ENCODE measurements at regions not wholly inside any gene's neighbourhood (a gene's known extent, or its start where the extent isn't known, plus 50 kb on each side); places are given as distances from the start of the nearest gene placed in this dataset.
"Not testable (repeated sequence)": the region's sequence is repeated elsewhere in the genome, so short reads cannot be mapped to it uniquely, and the experiment has no call there.

DNA sequence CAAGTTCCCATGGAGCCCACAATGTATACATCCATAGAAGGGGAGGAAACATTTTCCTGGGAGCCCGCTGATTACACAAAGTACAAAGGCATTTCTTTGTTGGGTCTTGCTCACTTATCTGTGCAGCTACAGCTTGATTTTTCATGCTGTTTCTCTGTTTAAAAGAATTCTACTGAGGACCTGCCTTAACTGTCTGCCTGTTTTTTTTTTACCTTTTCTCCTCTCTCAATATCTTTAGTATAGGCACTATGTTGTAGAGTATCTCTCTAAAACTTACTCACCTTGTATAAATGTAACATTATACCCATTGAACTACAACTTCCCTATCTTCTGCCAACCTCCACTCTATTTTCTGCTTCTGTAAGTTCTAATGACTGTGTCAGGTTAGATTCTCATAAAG, 494.6 kb upstream of the EPHA5 start:
- DNase-seq (ENCODE audit: low spot score) = no peak

DNA sequence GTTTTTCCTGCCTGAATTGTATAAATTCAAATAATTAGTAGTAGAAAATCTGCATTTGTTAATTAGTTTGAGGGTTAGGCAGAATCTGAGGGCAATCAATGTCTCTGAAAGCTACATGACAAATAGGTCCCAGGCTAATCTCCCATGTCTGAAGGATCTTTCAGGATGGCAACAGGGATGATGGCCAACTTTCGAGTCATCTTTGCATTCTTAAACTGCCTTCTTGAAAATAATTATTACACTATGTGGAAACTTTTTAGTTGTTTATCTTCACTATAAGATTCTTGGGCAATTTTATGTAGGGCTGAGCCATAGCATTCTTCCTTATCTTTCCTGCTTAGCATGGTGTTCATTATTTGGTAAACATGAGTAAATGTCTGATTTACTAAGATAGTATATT, 490.3 kb upstream of the EPHA5 start:
- DNase-seq (ENCODE audit: low spot score) = no peak

DNA sequence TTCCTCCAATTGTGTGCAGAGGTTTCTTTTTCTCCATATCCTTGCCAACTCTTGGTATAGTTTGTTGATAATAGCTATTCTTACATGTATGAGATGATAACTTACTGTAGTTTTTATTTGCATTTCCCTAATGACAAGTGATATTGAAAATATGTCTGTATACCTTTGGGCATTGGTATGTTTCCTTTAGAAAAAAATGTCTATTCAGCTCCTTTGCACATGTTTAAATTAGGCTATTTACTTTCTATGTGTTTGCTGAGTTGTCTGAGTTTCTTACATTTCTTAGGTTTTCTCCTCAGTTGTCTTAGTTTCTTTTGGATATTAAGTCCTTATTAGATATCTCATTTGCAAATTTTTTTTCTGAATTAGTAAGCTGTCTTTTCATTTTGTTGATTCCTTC, 487.3 kb upstream of the EPHA5 start:
- DNase-seq (ENCODE audit: low spot score) = no peak

GRCh38 chr4:66130042-66130441, 459.8 kb upstream of the EPHA5 start:
- no peak for DNase-seq (ENCODE audit: low spot score)

- no peak for DNase-seq (ENCODE audit: low spot score)
Measured at GRCh38 chr4:66123831-66124413, 453.6 kb upstream of the EPHA5 start.

DNA sequence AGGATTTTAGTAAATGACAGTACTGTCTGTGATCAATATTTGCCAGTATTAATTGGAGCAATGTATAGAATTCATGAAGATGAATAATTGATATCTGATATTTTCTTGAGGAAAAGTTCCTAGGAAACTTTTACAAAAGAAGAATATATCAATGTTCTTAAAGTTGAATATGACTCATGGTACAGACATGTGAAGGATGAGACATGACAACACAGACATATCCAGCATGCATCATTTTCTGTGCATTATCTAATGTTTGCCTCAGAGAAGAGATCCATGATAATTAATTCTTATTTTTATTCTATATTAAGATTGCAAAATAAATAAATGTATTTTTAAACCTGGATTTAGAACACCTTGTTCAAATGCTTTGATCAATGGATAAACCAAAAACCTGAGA, 452.9 kb upstream of the EPHA5 start:
- DNase-seq (ENCODE audit: low spot score) = no peak

DNA sequence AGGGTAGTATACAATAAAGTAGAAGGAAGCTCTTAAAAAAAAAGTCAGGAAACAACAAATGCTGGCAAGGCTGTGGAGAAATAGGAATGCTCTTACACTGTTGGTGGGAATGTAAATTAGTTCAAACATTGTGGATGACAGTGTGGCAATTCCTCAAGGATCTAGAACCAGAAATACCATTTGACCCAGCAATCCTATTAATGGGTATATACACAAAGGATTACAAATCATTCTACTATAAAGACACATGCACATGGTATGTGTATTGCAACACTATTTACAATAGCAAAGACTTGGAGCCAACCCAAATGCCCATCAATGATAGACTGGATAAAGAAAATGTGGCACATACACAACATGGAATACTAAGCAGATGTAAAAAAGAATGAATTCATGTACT, 444.9 kb upstream of the EPHA5 start:
- DNase-seq (ENCODE audit: low spot score) = not testable (repeated sequence)

DNA sequence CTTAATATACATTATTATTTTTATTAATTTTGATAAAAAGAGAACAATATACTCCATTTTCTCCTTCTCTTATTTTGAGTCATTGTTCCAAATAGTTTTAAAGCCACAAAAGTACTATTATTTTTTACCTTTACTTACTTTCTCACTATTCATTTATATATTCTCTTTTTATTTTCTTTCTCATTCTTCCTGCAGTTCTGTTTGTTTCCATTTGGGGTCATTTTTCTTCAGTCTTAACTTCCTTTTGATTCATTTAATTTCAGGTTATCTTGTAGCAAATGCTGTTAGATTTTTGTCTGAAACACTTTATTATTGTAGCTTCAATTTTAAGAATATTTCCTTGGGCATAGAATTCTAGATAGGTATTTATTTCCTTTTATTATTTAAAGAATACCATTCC, 438.6 kb upstream of the EPHA5 start:
- peak; percentile 9 for DNase-seq (ENCODE audit: low spot score)

- no peak for DNase-seq (ENCODE audit: low spot score)
Measured at GRCh38 chr4:66097218-66097617, 426.9 kb upstream of the EPHA5 start.

DNA sequence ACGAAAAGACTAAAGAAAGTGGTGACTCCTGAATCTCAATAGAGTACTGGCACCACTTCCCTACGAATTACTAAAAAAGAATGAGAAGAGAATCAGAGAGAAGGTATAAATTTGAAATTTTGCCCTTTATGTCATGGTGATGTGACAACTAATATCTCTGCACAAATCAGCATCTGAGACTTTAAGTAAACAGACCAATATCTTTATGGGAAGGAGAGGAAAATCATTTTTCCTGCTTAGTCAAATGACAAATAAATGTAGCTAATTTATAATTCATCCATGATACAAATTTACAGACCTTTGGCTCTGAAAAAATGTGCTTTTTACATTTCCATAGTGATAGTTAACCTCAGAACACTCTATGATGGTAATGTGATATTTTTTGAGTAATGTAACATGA, 424.8 kb upstream of the EPHA5 start:
- DNase-seq (ENCODE audit: low spot score) = no peak

DNA sequence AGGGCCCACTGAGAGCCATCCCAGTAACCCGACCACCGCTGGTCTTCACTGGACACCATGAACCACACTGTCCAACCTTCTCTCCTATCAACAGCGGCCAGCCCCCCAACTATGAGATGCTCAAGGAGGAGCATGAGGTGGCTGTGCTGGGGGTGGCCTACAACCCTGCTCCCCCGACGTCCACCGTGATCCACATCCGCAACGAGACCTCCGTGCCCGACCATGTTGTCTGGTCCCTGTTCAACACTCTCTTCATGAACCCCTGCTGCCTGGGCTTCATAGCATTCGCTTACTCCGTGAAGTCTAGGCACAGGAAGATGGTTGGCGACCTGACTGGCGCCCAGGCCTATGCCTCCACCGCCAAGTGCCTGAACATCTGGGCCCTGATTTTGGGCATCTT, 423.8 kb upstream of the EPHA5 start:
- DNase-seq (ENCODE audit: low spot score) = no peak

DNA sequence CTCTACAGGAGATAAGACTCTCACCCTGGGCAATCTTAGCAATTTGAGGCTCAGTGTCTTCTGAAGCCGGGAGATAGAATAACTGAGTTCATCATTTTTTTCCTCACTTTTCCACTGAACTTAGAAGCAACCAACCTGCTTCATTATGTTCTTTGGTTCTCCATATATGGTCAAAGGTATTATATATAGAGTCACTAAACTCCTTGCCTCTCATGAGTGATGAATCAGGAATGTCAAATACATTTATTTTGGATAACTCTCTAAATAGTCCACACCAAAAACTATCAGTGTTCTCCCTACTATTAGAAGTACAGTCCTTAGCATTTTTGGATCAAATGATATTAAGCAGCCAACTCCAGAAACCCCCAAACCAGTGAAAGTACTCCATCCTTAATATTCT, 421.5 kb upstream of the EPHA5 start:
- DNase-seq (ENCODE audit: low spot score) = no peak

DNA sequence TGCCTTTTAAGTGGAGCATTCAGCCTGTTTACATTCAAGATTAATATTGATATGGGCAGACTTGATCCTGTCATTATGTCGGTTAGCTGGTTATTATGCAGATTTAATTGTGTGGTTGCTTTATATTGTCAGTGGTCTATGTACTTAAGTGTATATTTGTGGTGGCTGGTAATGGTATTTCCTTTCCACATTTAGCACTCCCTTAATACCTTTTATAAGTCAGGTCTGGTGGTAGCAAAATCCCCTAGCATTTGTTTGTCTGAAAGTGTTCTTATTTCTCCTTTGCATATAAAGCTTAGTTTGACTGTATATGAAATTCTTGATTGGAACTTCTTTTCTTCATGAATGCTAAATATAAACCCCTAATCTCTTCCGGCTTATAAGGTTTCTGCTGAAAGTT, 403.7 kb upstream of the EPHA5 start:
- no peak for DNase-seq (ENCODE audit: low spot score)

DNA sequence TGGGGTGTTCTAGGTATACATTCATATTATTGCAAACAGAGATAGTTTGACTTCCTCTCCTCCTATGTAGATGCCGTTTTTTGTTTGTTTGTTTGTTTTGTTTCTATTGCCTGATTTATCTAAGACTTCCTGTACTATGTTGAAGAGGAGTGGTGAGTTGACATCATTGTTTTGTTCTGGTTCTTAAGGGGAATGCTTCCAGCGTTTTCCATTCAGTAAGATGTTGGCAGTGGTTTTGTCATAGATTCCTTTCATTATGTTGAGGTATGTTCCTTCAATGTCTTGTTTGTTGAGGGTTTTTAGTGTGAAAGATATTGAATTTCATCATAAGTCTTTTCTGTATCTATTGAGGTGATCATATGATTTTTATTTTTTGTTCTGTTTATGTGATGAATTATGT, 401.6 kb upstream of the EPHA5 start:
- no peak for DNase-seq (ENCODE audit: low spot score)

DNA sequence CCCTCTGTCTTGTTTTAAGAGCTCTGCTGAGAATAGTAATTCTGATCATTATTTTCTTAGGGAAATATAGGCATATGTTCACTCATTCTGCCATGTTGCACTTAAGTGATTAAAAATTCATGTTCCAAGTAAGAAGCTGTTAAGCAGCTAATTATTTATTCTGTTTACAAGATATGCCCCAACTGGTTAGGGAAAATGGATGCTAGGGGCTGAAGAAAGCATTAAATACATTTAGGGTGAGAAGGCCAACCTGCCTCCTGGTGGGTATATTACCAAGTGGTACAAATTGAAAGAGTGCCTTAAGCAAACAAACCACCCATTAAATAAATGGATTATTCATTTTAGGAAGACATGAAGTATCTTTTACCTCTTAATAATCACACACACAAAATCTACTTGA, 392.6 kb upstream of the EPHA5 start:
- DNase-seq (ENCODE audit: low spot score) = no peak

- DNase-seq (ENCODE audit: low spot score) = peak; percentile 15
Measured at GRCh38 chr4:66062044-66062443, 391.8 kb upstream of the EPHA5 start.

DNA sequence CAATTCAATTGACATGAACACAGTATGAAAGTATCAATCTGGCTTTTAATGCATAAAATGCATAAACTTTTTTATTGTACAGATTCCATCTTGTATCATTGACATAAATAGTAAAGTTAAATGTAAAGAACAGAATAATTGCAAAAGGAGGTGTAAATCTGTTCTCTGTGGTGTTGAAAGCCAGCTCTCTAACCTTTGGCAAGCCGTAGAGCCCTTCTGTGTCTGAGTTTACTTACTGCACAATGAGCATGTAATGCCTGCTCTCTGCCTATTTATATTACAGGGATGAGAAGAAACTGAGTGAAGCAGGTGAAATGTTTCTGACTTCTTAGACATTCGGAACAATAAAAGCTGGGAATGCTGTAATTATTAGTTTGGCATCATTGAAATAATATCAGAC, 389.3 kb upstream of the EPHA5 start:
- DNase-seq (ENCODE audit: low spot score) = no peak

GRCh38 chr4:66059136-66059535, 388.8 kb upstream of the EPHA5 start:
- DNase-seq (ENCODE audit: low spot score) = no peak

- DNase-seq (ENCODE audit: low spot score) = no peak
Measured at GRCh38 chr4:66055999-66056398, 385.7 kb upstream of the EPHA5 start.

GRCh38 chr4:66052426-66052825, 382.1 kb upstream of the EPHA5 start:
- DNase-seq (ENCODE audit: low spot score) = no peak

GRCh38 chr4:66048861-66049260, 378.6 kb upstream of the EPHA5 start:
- no peak for DNase-seq (ENCODE audit: low spot score)

- DNase-seq (ENCODE audit: low spot score) = no peak
Measured at GRCh38 chr4:66045913-66046312, 375.6 kb upstream of the EPHA5 start.

GRCh38 chr4:66035701-66036100, 365.4 kb upstream of the EPHA5 start:
- no peak for DNase-seq (ENCODE audit: low spot score)

DNA sequence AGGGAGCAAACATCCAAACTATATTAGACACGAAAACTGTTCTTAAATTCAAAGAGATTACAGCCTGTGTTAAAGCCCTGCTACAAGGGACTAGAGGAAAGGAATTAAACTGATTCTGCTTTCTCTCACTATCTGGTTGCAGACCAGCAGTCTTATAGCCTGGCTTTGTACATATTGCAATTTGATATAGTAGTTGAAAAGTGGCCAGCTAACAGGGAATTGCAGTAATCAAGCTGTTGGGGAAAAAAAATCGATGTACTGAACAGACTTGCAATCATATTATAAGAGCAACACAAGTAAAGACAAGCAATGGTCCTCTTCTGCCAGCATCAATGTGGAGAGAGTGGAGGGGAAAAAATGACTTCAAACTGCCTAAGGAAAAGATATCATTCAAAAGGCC, 364.4 kb upstream of the EPHA5 start:
- no peak for DNase-seq (ENCODE audit: low spot score)

DNA sequence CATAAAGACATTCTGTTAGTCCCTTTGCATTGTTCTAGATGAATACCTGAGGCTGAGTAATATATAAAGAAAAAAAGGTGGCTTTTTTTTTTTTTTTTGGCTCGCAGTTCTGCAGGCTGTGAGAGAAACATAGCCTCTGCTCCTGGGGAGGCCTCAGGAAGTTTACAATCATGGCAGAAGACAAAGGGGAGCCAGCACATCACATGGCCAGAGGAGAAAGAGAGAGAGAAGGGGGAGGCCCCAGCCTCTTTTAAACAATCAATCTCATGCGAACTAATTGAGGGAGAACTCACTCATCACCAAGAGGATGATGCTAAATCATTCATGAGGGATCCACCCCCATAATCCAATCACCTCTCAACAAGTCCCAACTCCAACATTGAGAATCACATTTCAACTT, 364.0 kb upstream of the EPHA5 start:
- DNase-seq (ENCODE audit: low spot score) = no peak
